H9 (cell line): ENCODE measurements at regions not wholly inside any gene's neighbourhood (a gene's known extent, or its start where the extent isn't known, plus 50 kb on each side); places are given as distances from the start of the nearest gene placed in this dataset.

Experiments
- DNase-seq: peaks from one replicate; pipeline ENCODE4 v3.0.0-alpha.2; 2017
- H2AFZ ChIP-seq: one replicate; pipeline ENCODE4 v1.6.1; 2013; ENCODE audit warnings: mild to moderate bottlenecking, low read length, control low read depth, moderate library complexity
- H2AK5ac ChIP-seq: 2 replicates; pipeline ENCODE4 v1.6.1; 2013; ENCODE audit warnings: low read length, control low read depth, mixed read lengths; ENCODE audit not compliant: insufficient read length
- H2BK120ac ChIP-seq: one replicate; pipeline ENCODE4 v1.6.1; 2013; ENCODE audit warnings: low read depth, mild to moderate bottlenecking, low read length, control low read depth, inconsistent platforms; ENCODE audit not compliant: poor library complexity, severe bottlenecking
- H2BK12ac ChIP-seq: 2 replicates; pipeline ENCODE4 v1.6.1; 2013; ENCODE audit warnings: low read length, control low read depth, mixed read lengths, low read depth; ENCODE audit not compliant: insufficient read length
- H2BK15ac ChIP-seq: 2 replicates; pipeline ENCODE4 v1.6.1; 2013; ENCODE audit warnings: low read depth, low read length, control low read depth
- H2BK20ac ChIP-seq: one replicate; pipeline ENCODE4 v1.6.1; 2013; ENCODE audit warnings: low read depth, mild to moderate bottlenecking, low read length, control low read depth, inconsistent platforms; ENCODE audit not compliant: poor library complexity, severe bottlenecking
- H2BK5ac ChIP-seq: 2 replicates; pipeline ENCODE4 v1.6.1; 2013; ENCODE audit warnings: low read length, control low read depth, mixed read lengths; ENCODE audit not compliant: insufficient read length
- H3K14ac ChIP-seq: 2 replicates; pipeline ENCODE4 v1.6.1; 2013; ENCODE audit warnings: low read length, control low read depth; ENCODE audit not compliant: insufficient read depth
- H3K18ac ChIP-seq: 2 replicates; pipeline ENCODE4 v1.6.1; 2013; ENCODE audit warnings: low read depth, mild to moderate bottlenecking, mixed read lengths, low read length, control low read depth; ENCODE audit not compliant: insufficient read length
- H3K23ac ChIP-seq: 2 replicates; pipeline ENCODE4 v1.6.1; 2013; ENCODE audit warnings: low read length, control low read depth, mixed read lengths, low read depth; ENCODE audit not compliant: insufficient read length
- H3K23me2 ChIP-seq: 2 replicates; pipeline ENCODE4 v1.6.1; 2013; ENCODE audit warnings: low read depth, mild to moderate bottlenecking, mixed read lengths, low read length, control low read depth; ENCODE audit not compliant: insufficient read length, poor library complexity, severe bottlenecking
- H3K27ac ChIP-seq: 2 replicates; pipeline ENCODE4 v1.5.1; 2013; ENCODE audit warnings: low read length, control low read depth, mixed read lengths, low read depth; ENCODE audit not compliant: insufficient read length
- H3K27me3 ChIP-seq: 2 replicates; pipeline ENCODE4 v1.6.1; 2013; ENCODE audit warnings: low read length, control low read depth, inconsistent platforms; ENCODE audit not compliant: insufficient read depth
- H3K4ac ChIP-seq: 2 replicates; pipeline ENCODE4 v1.6.1; 2013; ENCODE audit warnings: low read depth, mild to moderate bottlenecking, control low read depth, inconsistent platforms, low read length, moderate library complexity
- H3K4me1 ChIP-seq: 2 replicates; pipeline ENCODE4 v1.6.1; 2013; ENCODE audit warnings: low read length, control low read depth, inconsistent platforms; ENCODE audit not compliant: insufficient read depth
- H3K4me2 ChIP-seq: 2 replicates; pipeline ENCODE4 v1.6.1; 2013; ENCODE audit warnings: low read length, control low read depth, mixed read lengths; ENCODE audit not compliant: insufficient read length, insufficient read depth
- H3K56ac ChIP-seq: 2 replicates; pipeline ENCODE4 v1.6.1; 2013; ENCODE audit warnings: low read depth, mild to moderate bottlenecking, mixed read lengths, low read length, control low read depth; ENCODE audit not compliant: insufficient read length
- H3K79me1 ChIP-seq: 2 replicates; pipeline ENCODE4 v1.6.1; 2013; ENCODE audit warnings: low read depth, mild to moderate bottlenecking, moderate library complexity, low read length, control low read depth, inconsistent platforms; ENCODE audit not compliant: insufficient read depth, poor library complexity, severe bottlenecking
- H3K79me2 ChIP-seq: 2 replicates; pipeline ENCODE4 v1.6.1; 2013; ENCODE audit warnings: low read length, control low read depth, inconsistent platforms; ENCODE audit not compliant: insufficient read depth
- H3K9ac ChIP-seq: 2 replicates; pipeline ENCODE4 v1.6.1; 2013; ENCODE audit warnings: low read length, control low read depth, mixed read lengths; ENCODE audit not compliant: insufficient read length; ENCODE audit errors: extremely low read depth
- H3K9me3 ChIP-seq: one replicate; pipeline ENCODE4 v1.6.1; 2013; ENCODE audit warnings: low read depth, low read length, inconsistent platforms; ENCODE audit not compliant: control insufficient read depth
- H3T11ph ChIP-seq: one replicate; pipeline ENCODE4 v1.6.1; 2013; ENCODE audit warnings: mild to moderate bottlenecking, low read length, control low read depth, inconsistent platforms
- H4K20me1 ChIP-seq: one replicate; pipeline ENCODE4 v1.6.1; 2013; ENCODE audit not compliant: control insufficient read depth, insufficient read length, insufficient read depth
- H4K5ac ChIP-seq: 2 replicates; pipeline ENCODE4 v1.6.1; 2013; ENCODE audit warnings: low read depth, mild to moderate bottlenecking, mixed read lengths, low read length, control low read depth; ENCODE audit not compliant: insufficient read length
- H4K8ac ChIP-seq: replicated peaks from 2 replicates; pipeline ENCODE4 v1.6.1; 2013; ENCODE audit warnings: low read length, control low read depth, mixed read lengths, low read depth; ENCODE audit not compliant: insufficient read length
- H4K91ac ChIP-seq: 2 replicates; pipeline ENCODE4 v1.6.1; 2013; ENCODE audit warnings: low read depth, mild to moderate bottlenecking, moderate library complexity, mixed read lengths, low read length, control low read depth; ENCODE audit not compliant: insufficient read length
- H3K27ac Mint-ChIP-seq, 3 experiments: 2 replicates in 2 of 3; 3 replicates in 1 of 3; pipeline ENCODE4 v1.8.0; 2020 to 2021; ENCODE audit warnings: mixed read lengths in 3 of 3, mild to moderate bottlenecking in 1 of 3, moderate library complexity in 1 of 3
- H3K27me3 Mint-ChIP-seq: 2 replicates; pipeline ENCODE4 v1.8.0; 2021; ENCODE audit warnings: low read depth, mild to moderate bottlenecking, moderate library complexity, mixed read lengths
- H3K36me3 Mint-ChIP-seq, 3 experiments: 2 replicates in 2 of 3; 3 replicates in 1 of 3; pipeline ENCODE4 v1.8.0; 2020 to 2021; ENCODE audit warnings: low read depth in 3 of 3, mixed read lengths in 3 of 3; ENCODE audit not compliant: insufficient read depth in 1 of 3
- H3K4me1 Mint-ChIP-seq, 2 experiments: 2 replicates each; pipeline ENCODE4 v1.8.0; 2020; ENCODE audit warnings: mixed read lengths in 2 of 2
- H3K4me3 Mint-ChIP-seq, 2 experiments: 2 replicates in 1 of 2; 3 replicates in 1 of 2; pipeline ENCODE4 v1.8.0; 2020 to 2021; ENCODE audit warnings: mild to moderate bottlenecking in 2 of 2, mixed read lengths in 2 of 2, moderate library complexity in 1 of 2
- H3K9me3 Mint-ChIP-seq, 2 experiments: 2 replicates in 1 of 2; 3 replicates in 1 of 2; pipeline ENCODE4 v1.8.0; 2020; ENCODE audit warnings: mild to moderate bottlenecking in 2 of 2, mixed read lengths in 2 of 2, moderate library complexity in 1 of 2
- WGBS: extraction: QIAGEN DNeasy Blood & Tissue Kit; methylation state at CpG from one replicate; pipeline ENCODE4 v1.1.7; 2013; ENCODE audit warnings: missing lambda C conversion rate, low lambda C conversion rate, mixed read lengths; ENCODE audit not compliant: insufficient read length; ENCODE audit errors: extremely low coverage; 5-methylcytosine and 5-hydroxymethylcytosine counted together
- TF ChIP-seq, protein P1 (sequence below): fragments of 200-600 bp; sonication (generic); conservative IDR thresholded peaks from 3 replicates; pipeline ENCODE4 v1.8.0; 2021; ENCODE audit warnings: antibody characterized with exemption, mild to moderate bottlenecking

GRCh38 chr6:19921786-19922185 is 84.6 kb downstream of the ID4 start:
- no peak overlapping the region for H3K9ac ChIP-seq
- H3K56ac ChIP-seq, result no peak overlapping the region
- no peak overlapping the region for H4K8ac ChIP-seq
- no peak overlapping the region for H2BK5ac ChIP-seq
- H3K9me3 ChIP-seq, result no peaks in the 10 kb centered on the region
- no peaks in the 10 kb centered on the region for H3K23me2 ChIP-seq
- TF ChIP-seq, protein P1, sequence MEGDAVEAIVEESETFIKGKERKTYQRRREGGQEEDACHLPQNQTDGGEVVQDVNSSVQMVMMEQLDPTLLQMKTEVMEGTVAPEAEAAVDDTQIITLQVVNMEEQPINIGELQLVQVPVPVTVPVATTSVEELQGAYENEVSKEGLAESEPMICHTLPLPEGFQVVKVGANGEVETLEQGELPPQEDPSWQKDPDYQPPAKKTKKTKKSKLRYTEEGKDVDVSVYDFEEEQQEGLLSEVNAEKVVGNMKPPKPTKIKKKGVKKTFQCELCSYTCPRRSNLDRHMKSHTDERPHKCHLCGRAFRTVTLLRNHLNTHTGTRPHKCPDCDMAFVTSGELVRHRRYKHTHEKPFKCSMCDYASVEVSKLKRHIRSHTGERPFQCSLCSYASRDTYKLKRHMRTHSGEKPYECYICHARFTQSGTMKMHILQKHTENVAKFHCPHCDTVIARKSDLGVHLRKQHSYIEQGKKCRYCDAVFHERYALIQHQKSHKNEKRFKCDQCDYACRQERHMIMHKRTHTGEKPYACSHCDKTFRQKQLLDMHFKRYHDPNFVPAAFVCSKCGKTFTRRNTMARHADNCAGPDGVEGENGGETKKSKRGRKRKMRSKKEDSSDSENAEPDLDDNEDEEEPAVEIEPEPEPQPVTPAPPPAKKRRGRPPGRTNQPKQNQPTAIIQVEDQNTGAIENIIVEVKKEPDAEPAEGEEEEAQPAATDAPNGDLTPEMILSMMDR, result no peak
- no peak overlapping the region for H2BK120ac ChIP-seq
- H3K14ac ChIP-seq, result no peak overlapping the region
- H2BK15ac ChIP-seq, result no peak overlapping the region
- DNase-seq, result no peak
- H3K4me1 ChIP-seq, result no peaks in the 10 kb centered on the region
- H4K91ac ChIP-seq, result no peak overlapping the region
- H2BK20ac ChIP-seq, result no peak overlapping the region
- no peaks in the 10 kb centered on the region for H3K79me2 ChIP-seq
- Mint-ChIP-seq H3K9me3 (peaks cover 8 to 9% of the 10 kb centered on the region in 2 experiments; a peak in 4 of 5 replicates), H3K36me3 (no peaks in the 10 kb centered on the region; a peak in 2 of 7 replicates), H3K4me1 (no peaks in the 10 kb centered on the region; a peak in 1 of 4 replicates), H3K27ac (no peak overlapping the region; a peak in 1 of 7 replicates), H3K4me3 (no peak overlapping the region), H3K27me3 (peaks cover 12% of the 10 kb centered on the region)
- no peak overlapping the region for H3K23ac ChIP-seq
- WGBS, result no CpG with 5 or more reads among the region's 9 CpGs
- no peaks in the 10 kb centered on the region for H4K20me1 ChIP-seq
- H4K5ac ChIP-seq, result no peak overlapping the region
- H2AFZ ChIP-seq, result no peak overlapping the region
- H2BK12ac ChIP-seq, result no peak overlapping the region
- H3K27me3 ChIP-seq, result no peaks in the 10 kb centered on the region
- H3K79me1 ChIP-seq, result no peaks in the 10 kb centered on the region
- H3K4ac ChIP-seq, result no peak overlapping the region
- no peak overlapping the region for H2AK5ac ChIP-seq
- no peak overlapping the region for H3T11ph ChIP-seq
- H3K27ac ChIP-seq, result no peak overlapping the region
- H3K4me2 ChIP-seq, result no peak overlapping the region
- H3K18ac ChIP-seq, result no peak overlapping the region
